Thoracic aorta (tissue), 2 donors: ENCODE measurements at regions not wholly inside any gene's neighbourhood (a gene's known extent, or its start where the extent isn't known, plus 50 kb on each side); places are given as distances from the start of the nearest gene placed in this dataset.

Experiments
- ATAC-seq: fragments of 150-250 bp; one replicate; pipeline ENCODE4 v1.8.0; 2017; ENCODE audit warnings: low read depth; ENCODE audit not compliant: insufficient number of reproducible peaks, low FRiP score
- DNase-seq: peaks from one replicate; pipeline ENCODE4 v3.0.0-alpha.2; 2020; ENCODE audit warnings: low spot score
- H3K27ac ChIP-seq, 2 donors: fragments of 200-600 bp; sonication (generic); 1 replicate in 1 of 2; 2 replicates in 1 of 2; pipeline ENCODE4 v1.5.1; 2016; ENCODE audit warnings: mild to moderate bottlenecking in 2 of 2, moderate library complexity in 2 of 2
- H3K27me3 ChIP-seq: fragments of 200-600 bp; sonication (generic); replicated peaks from 2 replicates; pipeline ENCODE4 v1.6.0; 2016; ENCODE audit warnings: mild to moderate bottlenecking; ENCODE audit not compliant: insufficient read depth
- H3K36me3 ChIP-seq: fragments of 200-600 bp; sonication (generic); one replicate; pipeline ENCODE4 v1.5.1; 2016
- H3K4me1 ChIP-seq, 2 donors: fragments of 200-600 bp; sonication (generic); 1 replicate in 1 of 2; 2 replicates in 1 of 2; pipeline versions ENCODE4 v1.5.1 to v1.6.0; 2016; ENCODE audit warnings: low read depth in 2 of 2, mild to moderate bottlenecking in 1 of 2; ENCODE audit not compliant: control insufficient read depth in 1 of 2
- H3K4me3 ChIP-seq: fragments of 200-600 bp; sonication (generic); 2 replicates; pipeline ENCODE4 v1.5.1; 2016; ENCODE audit warnings: mild to moderate bottlenecking
- H3K9me3 ChIP-seq: fragments of 200-600 bp; sonication (generic); 2 replicates; pipeline ENCODE4 v1.5.1; 2016
- CTCF ChIP-seq: fragments of 200-600 bp; sonication (generic); IDR thresholded peaks from one replicate; pipeline ENCODE4 v1.5.1; 2019; ENCODE audit warnings: antibody characterized with exemption

GRCh38 chr4:4614925-4615678, 73.3 kb upstream of the STX18 start:
- ATAC-seq (no peak), DNase-seq (no peak)
- H3K27me3 ChIP-seq, result no peaks in the 10 kb centered on the region
- H3K36me3 ChIP-seq, result no peaks in the 10 kb centered on the region
- no peak for TF ChIP-seq CTCF
- H3K4me1 ChIP-seq, result no peaks in the 10 kb centered on the region
- no peak overlapping the region for H3K27ac ChIP-seq
- H3K4me3 ChIP-seq, result no peak overlapping the region
- H3K9me3 ChIP-seq, result no peaks in the 10 kb centered on the region

GRCh38 chr4:4613641-4614286, 71.9 kb upstream of the STX18 start:
- DNase-seq (no peak), ATAC-seq (no peak)
- H3K27ac ChIP-seq, result no peak overlapping the region
- H3K4me3 ChIP-seq, result no peak overlapping the region
- H3K36me3 ChIP-seq, result no peaks in the 10 kb centered on the region
- no peak for TF ChIP-seq CTCF
- no peaks in the 10 kb centered on the region for H3K27me3 ChIP-seq
- no peaks in the 10 kb centered on the region for H3K9me3 ChIP-seq
- no peaks in the 10 kb centered on the region for H3K4me1 ChIP-seq

- DNase-seq, result no peak
These were observed 71.2 kb upstream of the STX18 start for GRCh38 chr4:4613126-4613465.

GRCh38 chr4:4610672-4611071, 68.8 kb upstream of the STX18 start:
- no peaks in the 10 kb centered on the region for H3K4me1 ChIP-seq
- ATAC-seq, result no peak
- H3K9me3 ChIP-seq, result no peaks in the 10 kb centered on the region
- DNase-seq, result no peak
- TF ChIP-seq CTCF, result no peak
- no peak overlapping the region for H3K27ac ChIP-seq
- H3K4me3 ChIP-seq, result no peak overlapping the region
- H3K27me3 ChIP-seq, result no peaks in the 10 kb centered on the region
- no peaks in the 10 kb centered on the region for H3K36me3 ChIP-seq

More at GRCh38 chr4:4613126-4613465, 71.2 kb upstream of the STX18 start:
- H3K27me3 ChIP-seq, result no peaks in the 10 kb centered on the region
- H3K4me3 ChIP-seq, result no peak overlapping the region
- H3K27ac ChIP-seq, result no peak overlapping the region
- H3K36me3 ChIP-seq, result no peaks in the 10 kb centered on the region
- TF ChIP-seq CTCF, result no peak
- no peaks in the 10 kb centered on the region for H3K9me3 ChIP-seq
- no peak for ATAC-seq
- H3K4me1 ChIP-seq, result no peaks in the 10 kb centered on the region

- no peak for DNase-seq
These were observed 67.9 kb upstream of the STX18 start for GRCh38 chr4:4609622-4610334.

More at GRCh38 chr4:4609622-4610334, 67.9 kb upstream of the STX18 start:
- H3K9me3 ChIP-seq, result no peaks in the 10 kb centered on the region
- no peaks in the 10 kb centered on the region for H3K4me1 ChIP-seq
- H3K27ac ChIP-seq, result no peak overlapping the region
- ATAC-seq, result no peak
- TF ChIP-seq CTCF, result no peak
- no peaks in the 10 kb centered on the region for H3K36me3 ChIP-seq
- H3K4me3 ChIP-seq, result no peak overlapping the region
- no peaks in the 10 kb centered on the region for H3K27me3 ChIP-seq
